K562 (cell line): ENCODE measurements at regions not wholly inside any gene's neighbourhood (a gene's known extent, or its start where the extent isn't known, plus 50 kb on each side); places are given as distances from the start of the nearest gene placed in this dataset.

Experiments used
- MTA1 ChIP-seq: fragments of 450-650 bp; IDR thresholded peaks from 2 replicates; pipeline ENCODE4 v1.6.1; 2017; ENCODE audit warnings: borderline replicate concordance
- SAP30 ChIP-seq: fragments of 200-600 bp; sonication (generic); IDR thresholded peaks from 2 replicates; pipeline ENCODE4 v1.6.1; 2012; ENCODE audit warnings: borderline replicate concordance, low read depth, mild to moderate bottlenecking, moderate library complexity, low read length, control low read depth, inconsistent platforms; ENCODE audit not compliant: insufficient read depth, poor library complexity, severe bottlenecking
- ZNF184 ChIP-seq: sonication (generic); formaldehyde crosslinking; IDR thresholded peaks from 2 replicates; pipeline ENCODE4 v1.5.0; 2020; ENCODE audit warnings: missing genetic modification reagents
- ZNF253 ChIP-seq: fragments of 250-450 bp; sonication (Bioruptor Pico); conservative IDR thresholded peaks from 2 replicates; pipeline ENCODE4 v1.6.1; 2021; ENCODE audit warnings: mild to moderate bottlenecking
- TF ChIP-seq, protein P1 (sequence below), 2 experiments: fragments of 450-650 bp in 1 of 2; sonication (generic) in 1 of 2; formaldehyde crosslinking in 1 of 2; IDR thresholded peaks; 2 replicates each; pipeline versions ENCODE4 v1.7.1 to v1.9.0; 2016 to 2022; ENCODE audit warnings: inconsistent platforms in 1 of 2, mild to moderate bottlenecking in 1 of 2, missing genetic modification reagents in 1 of 2

DNA sequence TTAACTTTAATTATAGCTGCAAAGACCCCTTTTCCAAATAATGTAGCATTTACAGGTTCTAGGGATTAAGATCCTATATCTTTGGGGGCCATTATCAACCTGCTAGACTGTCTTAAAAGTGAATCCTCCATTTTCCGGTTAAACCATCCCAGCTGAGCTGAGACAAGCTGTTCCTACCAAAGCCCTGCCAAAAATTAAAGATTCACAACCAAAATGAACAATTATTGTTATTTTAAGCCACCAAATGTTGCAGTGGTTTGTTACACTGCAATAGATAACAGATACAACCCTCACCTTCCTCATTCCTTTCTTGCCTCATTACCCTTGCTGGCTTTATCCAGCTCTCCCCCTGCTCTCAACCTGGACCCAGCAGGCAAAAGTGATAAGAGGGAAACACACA is 343.4 kb downstream of the CDK5RAP2 start (continued):
- TF ChIP-seq, protein P1, sequence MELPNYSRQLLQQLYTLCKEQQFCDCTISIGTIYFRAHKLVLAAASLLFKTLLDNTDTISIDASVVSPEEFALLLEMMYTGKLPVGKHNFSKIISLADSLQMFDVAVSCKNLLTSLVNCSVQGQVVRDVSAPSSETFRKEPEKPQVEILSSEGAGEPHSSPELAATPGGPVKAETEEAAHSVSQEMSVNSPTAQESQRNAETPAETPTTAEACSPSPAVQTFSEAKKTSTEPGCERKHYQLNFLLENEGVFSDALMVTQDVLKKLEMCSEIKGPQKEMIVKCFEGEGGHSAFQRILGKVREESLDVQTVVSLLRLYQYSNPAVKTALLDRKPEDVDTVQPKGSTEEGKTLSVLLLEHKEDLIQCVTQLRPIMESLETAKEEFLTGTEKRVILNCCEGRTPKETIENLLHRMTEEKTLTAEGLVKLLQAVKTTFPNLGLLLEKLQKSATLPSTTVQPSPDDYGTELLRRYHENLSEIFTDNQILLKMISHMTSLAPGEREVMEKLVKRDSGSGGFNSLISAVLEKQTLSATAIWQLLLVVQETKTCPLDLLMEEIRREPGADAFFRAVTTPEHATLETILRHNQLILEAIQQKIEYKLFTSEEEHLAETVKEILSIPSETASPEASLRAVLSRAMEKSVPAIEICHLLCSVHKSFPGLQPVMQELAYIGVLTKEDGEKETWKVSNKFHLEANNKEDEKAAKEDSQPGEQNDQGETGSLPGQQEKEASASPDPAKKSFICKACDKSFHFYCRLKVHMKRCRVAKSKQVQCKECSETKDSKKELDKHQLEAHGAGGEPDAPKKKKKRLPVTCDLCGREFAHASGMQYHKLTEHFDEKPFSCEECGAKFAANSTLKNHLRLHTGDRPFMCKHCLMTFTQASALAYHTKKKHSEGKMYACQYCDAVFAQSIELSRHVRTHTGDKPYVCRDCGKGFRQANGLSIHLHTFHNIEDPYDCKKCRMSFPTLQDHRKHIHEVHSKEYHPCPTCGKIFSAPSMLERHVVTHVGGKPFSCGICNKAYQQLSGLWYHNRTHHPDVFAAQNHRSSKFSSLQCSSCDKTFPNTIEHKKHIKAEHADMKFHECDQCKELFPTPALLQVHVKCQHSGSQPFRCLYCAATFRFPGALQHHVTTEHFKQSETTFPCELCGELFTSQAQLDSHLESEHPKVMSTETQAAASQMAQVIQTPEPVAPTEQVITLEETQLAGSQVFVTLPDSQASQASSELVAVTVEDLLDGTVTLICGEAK (IDR thresholded peaks at IDR 0.05) = no peak
- TF ChIP-seq, protein P1 (CRISPR knock-in tag; IDR thresholded peaks at IDR 0.05) = no peak
- no peak for TF ChIP-seq ZNF253 (CRISPR knock-in tag)
- no peak for TF ChIP-seq MTA1
- TF ChIP-seq ZNF184 (CRISPR knock-in tag) = no peak
- TF ChIP-seq SAP30 = no peak
